ENCODE measurements at regions not wholly inside any gene's neighbourhood (a gene's known extent, or its start where the extent isn't known, plus 50 kb on each side); places are given as distances from the start of the nearest gene placed in this dataset.
"Not testable (repeated sequence)": the region's sequence is repeated elsewhere in the genome, so short reads cannot be mapped to it uniquely, and the experiment has no call there.

DNA sequence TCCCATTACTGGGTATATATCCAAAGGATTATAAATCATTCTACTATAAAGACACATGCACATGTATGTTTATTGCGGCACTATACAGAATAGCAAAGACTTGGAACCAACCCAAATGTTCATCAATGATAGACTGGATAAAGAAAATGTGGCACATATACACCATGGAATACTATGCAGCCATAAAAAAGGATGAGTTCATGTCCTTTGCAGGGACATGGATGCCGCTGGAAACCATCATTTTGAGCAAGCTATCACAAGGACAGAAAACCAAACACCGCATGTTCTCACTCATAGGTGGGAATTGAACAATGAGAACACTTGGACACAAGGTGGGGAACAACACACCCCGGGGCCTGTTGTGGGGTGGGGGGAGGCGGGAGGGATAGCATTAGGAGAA lies 57.0 kb upstream of the NEUROD1 start:
- not testable (repeated sequence) for DNase-seq

DNA sequence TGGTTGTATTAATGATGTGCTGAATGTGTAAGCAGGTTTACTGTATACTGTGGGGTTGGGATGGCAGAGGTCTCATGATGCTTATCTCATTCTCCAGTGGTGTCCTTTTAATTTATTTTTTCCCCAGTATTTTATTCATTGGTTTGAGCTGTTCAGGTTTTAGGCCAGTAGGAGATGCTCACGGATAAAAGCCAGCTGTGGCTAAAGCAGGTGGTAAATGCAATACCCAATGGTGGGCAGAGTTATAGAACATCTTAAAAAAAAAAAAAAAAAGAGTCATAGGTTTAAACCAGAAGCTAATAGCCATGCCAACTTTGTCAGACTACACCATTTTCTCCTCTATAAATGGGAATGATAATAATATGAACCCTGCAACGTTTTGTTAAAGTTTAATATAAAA lies 57.8 kb upstream of the NEUROD1 start:
- no peak for DNase-seq

GRCh38 chr2:181738563-181738962 lies 58.2 kb upstream of the NEUROD1 start:
- DNase-seq, result no peak

DNA sequence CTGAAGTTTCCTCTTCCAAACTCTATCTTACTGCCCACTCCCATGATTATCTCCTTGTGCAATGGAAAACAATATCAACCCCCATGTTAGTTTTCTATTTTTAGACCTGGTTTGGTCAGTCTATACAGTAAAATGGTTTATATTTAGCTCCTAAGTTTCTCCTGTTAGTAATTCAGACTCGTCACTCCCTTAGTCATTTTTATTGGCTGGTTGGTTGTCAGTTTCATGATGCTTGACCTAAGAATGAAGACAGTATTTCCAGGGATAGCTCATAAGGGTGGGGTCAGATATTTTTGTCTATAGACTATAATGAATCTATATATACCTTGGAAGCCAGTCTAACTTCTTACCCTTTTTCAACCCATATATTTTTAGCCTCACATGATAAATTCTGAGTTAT lies 61.4 kb upstream of the NEUROD1 start:
- no peak for DNase-seq

DNA sequence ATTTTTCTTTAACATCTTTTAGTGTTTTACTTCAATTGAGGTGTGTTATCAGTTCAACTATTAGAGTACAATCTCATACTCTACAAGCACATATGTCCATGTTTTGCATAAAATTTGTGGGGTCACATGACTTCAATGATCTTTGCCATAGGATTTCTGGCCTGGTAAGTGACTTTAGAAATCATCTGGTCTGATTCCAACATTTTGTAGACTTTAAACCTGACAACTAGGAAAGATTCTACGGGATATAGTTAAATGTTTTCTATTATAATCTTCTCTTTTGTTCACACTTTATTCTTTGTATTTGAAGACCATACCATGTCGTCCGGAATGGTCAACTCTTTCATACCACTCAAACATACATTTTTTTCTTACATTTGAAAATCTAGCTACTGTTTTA lies 62.0 kb upstream of the NEUROD1 start:
- no peak for DNase-seq

- DNase-seq, result peak; percentile 54
Observed at GRCh38 chr2:181742922-181743722, 62.8 kb upstream of the NEUROD1 start.

DNA sequence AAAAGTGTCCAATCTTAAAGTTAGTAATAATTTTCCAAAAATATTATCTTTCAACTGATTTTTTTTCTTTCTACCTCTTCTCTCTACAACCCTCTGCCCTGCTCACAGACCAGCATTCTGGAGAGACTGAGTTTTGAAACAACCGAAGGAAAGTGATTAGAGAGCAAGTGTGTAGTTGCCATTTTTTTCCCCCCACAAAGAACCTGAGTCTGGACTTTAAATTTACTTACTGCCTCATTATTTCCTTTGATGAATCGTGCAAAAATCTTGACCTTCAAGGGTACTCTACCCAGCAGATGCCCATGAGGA lies 63.4 kb upstream of the NEUROD1 start:
- no peak for DNase-seq

GRCh38 chr2:181745796-181746540 lies 65.7 kb upstream of the NEUROD1 start:
- DNase-seq, result no peak

DNA sequence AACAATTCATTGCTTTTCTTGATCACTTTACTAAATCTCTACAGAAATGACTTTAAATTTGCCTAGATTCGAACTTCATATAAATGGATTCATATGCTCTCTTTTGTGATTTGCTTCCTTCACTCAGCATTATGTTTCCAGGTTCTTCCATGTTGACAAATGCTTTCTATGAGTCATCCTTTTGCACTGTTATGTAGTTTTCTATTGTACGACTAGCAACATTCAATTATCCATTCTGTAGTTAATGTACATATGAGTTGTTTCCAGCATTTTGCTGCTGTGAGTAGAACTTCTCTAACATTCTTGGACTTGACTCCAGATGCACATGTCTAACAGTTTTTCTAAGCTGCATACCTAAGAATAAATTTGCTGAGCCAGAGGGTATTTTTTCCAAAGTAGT lies 66.5 kb upstream of the NEUROD1 start:
- DNase-seq, result no peak

GRCh38 chr2:181750305-181750704 lies 70.0 kb upstream of the NEUROD1 start:
- no peak for DNase-seq

DNA sequence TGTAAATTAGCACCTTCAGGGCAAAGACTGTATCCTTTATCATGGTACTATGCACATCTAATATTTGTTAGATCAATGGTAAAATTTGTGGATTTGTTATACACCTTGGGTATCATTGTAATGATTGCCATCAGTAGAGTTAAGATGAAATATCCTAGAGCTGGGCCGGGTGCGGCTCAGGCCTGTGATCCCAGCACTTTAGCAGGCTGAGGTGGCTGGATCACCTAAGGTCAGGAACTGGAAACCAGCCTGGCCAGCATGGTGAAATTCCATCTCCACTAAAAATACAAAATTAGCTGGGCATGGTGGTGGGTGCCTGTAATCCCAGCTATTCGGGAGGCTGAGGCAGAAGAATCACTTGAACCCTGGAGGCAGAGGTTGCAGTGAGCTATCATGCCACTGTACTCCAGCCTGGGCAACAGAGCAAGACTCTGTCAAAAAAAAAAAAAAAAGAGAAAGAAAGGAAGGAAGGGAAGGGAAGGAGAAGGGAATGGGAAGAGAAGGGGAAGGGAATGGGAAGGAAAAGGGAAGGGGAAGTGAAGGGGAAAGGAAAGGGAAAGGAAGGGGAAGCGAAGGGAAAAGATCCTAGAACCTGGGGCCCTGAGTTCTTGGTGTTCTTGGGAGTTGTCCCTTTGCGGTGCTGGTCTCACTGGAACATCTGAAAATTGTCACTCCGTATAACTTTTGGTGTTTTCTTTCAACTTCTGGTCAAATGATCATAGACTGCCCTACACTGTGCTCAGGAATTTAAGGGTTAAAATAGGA lies 71.1 kb upstream of the NEUROD1 start:
- DNase-seq, result no peak

- DNase-seq, result no peak
Observed at GRCh38 chr2:181752301-181752700, 72.0 kb upstream of the NEUROD1 start.

GRCh38 chr2:181753686-181754085 lies 73.4 kb upstream of the NEUROD1 start:
- DNase-seq, result no peak

DNA sequence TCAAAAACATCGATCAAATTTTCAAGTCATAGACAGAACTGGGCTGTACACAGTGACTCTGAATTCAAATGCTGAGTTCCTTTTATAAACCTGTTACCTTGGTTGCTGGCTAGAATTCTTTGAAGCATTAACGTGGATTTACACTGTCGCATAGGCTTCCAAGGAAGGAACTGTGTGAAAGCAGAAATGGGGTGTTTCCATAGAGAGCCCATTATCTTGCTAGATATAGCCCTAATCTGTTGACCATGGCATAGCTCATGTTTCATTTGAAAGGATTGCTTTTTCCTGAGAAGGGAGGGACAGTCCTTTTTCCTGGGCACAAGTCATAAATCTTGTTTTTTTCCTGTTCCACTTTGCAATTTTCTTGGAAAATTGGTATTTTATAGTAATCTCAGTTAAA lies 73.8 kb upstream of the NEUROD1 start:
- DNase-seq, result no peak

DNA sequence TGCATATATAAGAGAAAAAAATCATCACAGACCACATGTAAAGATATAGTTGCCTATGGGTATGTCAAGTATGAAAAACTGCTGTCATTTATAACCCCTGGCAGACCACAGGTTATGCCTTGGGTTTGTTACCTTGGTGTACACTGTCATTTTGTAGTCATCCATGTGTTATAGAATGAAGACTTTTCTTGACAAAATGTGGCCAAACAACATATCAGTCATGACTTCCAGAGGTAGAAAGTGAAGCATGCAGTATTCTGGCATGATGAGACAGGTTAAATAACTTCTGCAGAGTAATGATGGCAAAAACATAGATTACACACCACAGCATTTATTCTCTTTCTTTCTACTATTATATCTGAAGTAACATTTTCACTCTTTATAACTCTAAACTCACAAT lies 74.9 kb upstream of the NEUROD1 start:
- DNase-seq, result no peak

DNA sequence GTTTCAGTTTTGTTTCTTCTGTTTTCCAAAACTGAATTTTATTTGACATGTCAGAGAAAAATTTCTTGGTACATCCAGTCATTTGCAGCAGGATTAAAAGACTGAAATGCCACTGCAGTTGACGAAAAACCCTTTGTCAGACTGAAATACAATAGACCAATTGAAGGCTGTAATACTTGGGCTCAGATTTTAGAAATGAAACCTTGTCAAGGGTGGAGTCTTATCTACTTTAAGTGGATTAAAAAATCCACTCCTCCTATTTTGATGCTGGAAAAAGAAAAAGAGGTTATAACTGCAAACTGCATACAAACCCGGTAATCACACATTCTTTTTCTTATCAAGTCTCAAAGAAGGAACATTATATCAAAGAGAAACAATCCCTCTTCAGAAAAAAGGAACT lies 80.2 kb upstream of the NEUROD1 start:
- no peak for DNase-seq

GRCh38 chr2:181761175-181761574 lies 80.9 kb upstream of the NEUROD1 start:
- DNase-seq, result no peak

- no peak for DNase-seq
Observed at GRCh38 chr2:181762000-181762399, 81.7 kb upstream of the NEUROD1 start.

DNA sequence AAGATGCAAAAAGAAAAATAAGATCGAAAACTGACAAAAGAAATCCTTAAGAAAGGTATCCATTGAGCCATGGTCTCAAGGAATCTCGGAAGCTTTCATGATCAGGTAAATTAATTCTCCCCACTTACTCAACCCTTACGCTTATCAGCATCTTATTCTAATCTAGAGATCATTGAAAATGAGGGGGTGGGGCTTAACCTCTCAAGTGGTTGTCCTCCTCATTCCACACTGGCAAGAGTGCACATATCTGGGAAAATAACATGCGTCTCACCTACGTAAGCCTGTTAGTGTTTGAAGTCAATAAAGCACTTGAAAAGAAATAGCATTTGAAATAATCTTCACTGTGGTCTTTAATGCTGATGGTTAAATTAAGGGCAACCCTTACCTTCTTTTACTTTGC lies 82.5 kb upstream of the NEUROD1 start:
- DNase-seq, result no peak

DNA sequence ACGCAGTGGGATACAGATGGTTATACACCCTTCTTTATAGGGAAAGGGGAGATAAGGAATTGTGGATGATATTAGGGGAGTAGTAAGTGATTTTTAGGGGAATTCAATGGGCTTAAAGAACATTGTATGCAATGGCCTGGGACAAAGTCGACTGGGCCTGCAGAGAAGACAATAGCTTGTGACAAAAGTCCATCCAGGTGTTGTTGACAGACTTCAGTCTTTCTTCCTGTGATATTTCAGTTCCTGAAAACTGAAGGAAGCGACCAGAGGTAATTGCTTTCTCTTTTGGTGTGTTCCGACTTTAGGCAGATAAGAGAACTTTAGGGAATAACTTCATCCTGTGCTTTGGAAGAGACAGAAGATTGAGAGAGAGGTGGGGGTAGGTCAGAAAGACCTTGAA lies 83.1 kb upstream of the NEUROD1 start:
- DNase-seq, result no peak

- DNase-seq, result no peak
Observed at GRCh38 chr2:181764095-181764963, 84.0 kb upstream of the NEUROD1 start.

DNA sequence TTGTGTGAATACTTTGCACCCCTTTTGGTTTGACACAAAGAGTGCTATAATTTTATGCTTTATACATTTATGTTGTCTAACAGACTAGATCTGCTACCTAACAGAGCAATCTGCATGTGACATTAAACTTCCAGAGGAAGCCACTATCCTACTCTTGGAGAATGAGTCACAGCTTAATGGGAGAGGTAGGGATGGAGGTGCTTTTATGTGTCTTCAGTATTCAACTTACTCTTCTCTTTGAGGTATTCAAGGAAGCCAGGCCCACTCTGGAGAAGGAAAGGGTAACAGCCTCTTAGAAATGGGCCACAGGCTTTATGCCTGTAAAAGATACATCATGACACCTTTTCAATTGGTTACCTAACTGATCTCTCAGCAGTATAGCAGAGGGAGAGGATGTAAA lies 85.8 kb upstream of the NEUROD1 start:
- DNase-seq, result no peak

Data from skin of body (tissue), 1 donor.